COLO829 (cell line): ENCODE measurements at regions not wholly inside any gene's neighbourhood (a gene's known extent, or its start where the extent isn't known, plus 50 kb on each side); places are given as distances from the start of the nearest gene placed in this dataset.
"Not testable (repeated sequence)": the region's sequence is repeated elsewhere in the genome, so short reads cannot be mapped to it uniquely, and the experiment has no call there.

Source experiments
- DNase-seq: peaks from one replicate; pipeline ENCODE4 v3.0.0; 2012; ENCODE audit warnings: low spot score

GRCh38 chr2:221997683-221998082 lies 301.1 kb downstream of the PAX3 start:
- DNase-seq: no peak

- DNase-seq: peak; percentile 17
Observed at GRCh38 chr2:221997100-221997499, 301.7 kb downstream of the PAX3 start.

GRCh38 chr2:221994926-221995325 lies 303.9 kb downstream of the PAX3 start:
- DNase-seq: no peak

GRCh38 chr2:221984376-221984775 lies 314.4 kb downstream of the PAX3 start:
- DNase-seq: not testable (repeated sequence)

GRCh38 chr2:221981912-221982470 lies 316.8 kb downstream of the PAX3 start:
- DNase-seq: no peak

- no peak for DNase-seq
Observed at GRCh38 chr2:221975151-221975550, 323.6 kb downstream of the PAX3 start.

- DNase-seq: no peak
Observed at GRCh38 chr2:221973902-221974301, 324.9 kb downstream of the PAX3 start.

- DNase-seq: no peak
Observed at GRCh38 chr2:221973502-221973901, 325.3 kb downstream of the PAX3 start.

- DNase-seq: no peak
Observed at GRCh38 chr2:221972813-221973478, 325.9 kb downstream of the PAX3 start.

GRCh38 chr2:221970389-221970788 lies 328.4 kb downstream of the PAX3 start:
- DNase-seq: peak; percentile 11

GRCh38 chr2:221969830-221970144 lies 329.0 kb downstream of the PAX3 start:
- no peak for DNase-seq

GRCh38 chr2:221969087-221969829 lies 329.5 kb downstream of the PAX3 start:
- peak; percentile 71 for DNase-seq

GRCh38 chr2:221962186-221962585 lies 336.6 kb downstream of the PAX3 start:
- DNase-seq: no peak

GRCh38 chr2:221961561-221961960 lies 337.2 kb downstream of the PAX3 start:
- DNase-seq: no peak

GRCh38 chr2:221958224-221958623 lies 340.6 kb downstream of the PAX3 start:
- DNase-seq: no peak

GRCh38 chr2:221948076-221948475 lies 350.7 kb downstream of the PAX3 start:
- no peak for DNase-seq

GRCh38 chr2:221944452-221944851 lies 354.3 kb downstream of the PAX3 start:
- not testable (repeated sequence) for DNase-seq

- DNase-seq: no peak
Observed at GRCh38 chr2:221943076-221943810, 355.6 kb downstream of the PAX3 start.

- DNase-seq: no peak
Observed at GRCh38 chr2:221931251-221931991, 359.3 kb upstream of the EPHA4 start.

- no peak for DNase-seq
Observed at GRCh38 chr2:221929259-221929658, 357.2 kb upstream of the EPHA4 start.

GRCh38 chr2:221926327-221926726 lies 354.2 kb upstream of the EPHA4 start:
- no peak for DNase-seq

GRCh38 chr2:221924576-221924975 lies 352.5 kb upstream of the EPHA4 start:
- peak; percentile 22 for DNase-seq
